ENCODE measurements at regions not wholly inside any gene's neighbourhood (a gene's known extent, or its start where the extent isn't known, plus 50 kb on each side); places are given as distances from the start of the nearest gene placed in this dataset.

DNA sequence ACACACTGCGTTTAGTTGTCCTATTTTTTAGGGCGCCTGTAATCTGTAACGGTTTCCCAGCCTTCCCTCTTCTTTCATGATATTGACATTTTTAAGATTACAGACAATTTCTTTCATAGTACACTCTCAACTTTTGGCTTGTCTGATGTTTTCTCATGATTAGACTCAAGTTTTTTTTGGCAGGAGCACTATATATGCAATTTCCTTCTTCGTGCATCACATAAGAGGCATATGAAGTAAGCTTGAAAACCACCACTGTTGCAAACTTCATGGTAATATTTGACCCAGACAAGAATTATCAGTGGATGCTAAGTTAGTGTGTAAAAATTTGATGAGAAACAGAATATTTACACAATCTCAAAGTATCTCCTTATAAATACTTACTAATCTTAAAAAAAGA, 119.2 kb upstream of the CMC1 start:
- Histone ChIP-seq H3K27ac (no peak overlapping the region), H3K4me1 (no peaks in the 10 kb centered on the region), H3K4me3 (no peak overlapping the region), H3K36me3 (no peaks in the 10 kb centered on the region), H3K27me3 (no peaks in the 10 kb centered on the region), H3K9me3 (no peaks in the 10 kb centered on the region)
- DNase-seq: no peak
- intact Hi-C loops (cut with DNase I; ENCODE audit: low total_unique reads) (no loop called here), in situ Hi-C loops (cut with MboI; ENCODE audit: low sequenced_read_pairs in 4 of 4) (no loop called here)
- no peak for ATAC-seq
- no peak for TF ChIP-seq POLR2A (IDR thresholded peaks at IDR 0.05)
- TF ChIP-seq, protein P1, sequence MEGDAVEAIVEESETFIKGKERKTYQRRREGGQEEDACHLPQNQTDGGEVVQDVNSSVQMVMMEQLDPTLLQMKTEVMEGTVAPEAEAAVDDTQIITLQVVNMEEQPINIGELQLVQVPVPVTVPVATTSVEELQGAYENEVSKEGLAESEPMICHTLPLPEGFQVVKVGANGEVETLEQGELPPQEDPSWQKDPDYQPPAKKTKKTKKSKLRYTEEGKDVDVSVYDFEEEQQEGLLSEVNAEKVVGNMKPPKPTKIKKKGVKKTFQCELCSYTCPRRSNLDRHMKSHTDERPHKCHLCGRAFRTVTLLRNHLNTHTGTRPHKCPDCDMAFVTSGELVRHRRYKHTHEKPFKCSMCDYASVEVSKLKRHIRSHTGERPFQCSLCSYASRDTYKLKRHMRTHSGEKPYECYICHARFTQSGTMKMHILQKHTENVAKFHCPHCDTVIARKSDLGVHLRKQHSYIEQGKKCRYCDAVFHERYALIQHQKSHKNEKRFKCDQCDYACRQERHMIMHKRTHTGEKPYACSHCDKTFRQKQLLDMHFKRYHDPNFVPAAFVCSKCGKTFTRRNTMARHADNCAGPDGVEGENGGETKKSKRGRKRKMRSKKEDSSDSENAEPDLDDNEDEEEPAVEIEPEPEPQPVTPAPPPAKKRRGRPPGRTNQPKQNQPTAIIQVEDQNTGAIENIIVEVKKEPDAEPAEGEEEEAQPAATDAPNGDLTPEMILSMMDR (IDR thresholded peaks at IDR 0.05 in 4 of 5, conservative IDR thresholded peaks at IDR 0.05 in 1 of 5): no peak

DNA sequence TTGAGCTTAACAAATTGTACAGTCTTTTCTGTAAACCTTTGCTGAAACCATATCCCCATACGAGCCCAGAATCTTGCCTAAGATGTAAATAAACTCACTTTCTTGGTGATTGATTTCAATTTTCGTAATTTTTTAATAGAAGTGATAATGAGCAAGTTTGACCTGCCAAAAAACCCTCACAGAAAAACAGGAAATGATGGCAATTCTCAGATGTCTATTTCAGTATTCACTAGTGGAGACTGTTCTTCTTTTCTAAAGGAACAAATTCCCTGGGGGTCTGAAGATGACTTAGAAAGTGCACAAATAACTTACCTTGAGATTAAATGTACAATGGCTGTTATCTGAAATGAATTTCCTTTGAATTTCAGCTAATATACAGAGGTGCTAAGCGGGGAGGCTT, 116.5 kb upstream of the CMC1 start:
- no peak for ATAC-seq
- Histone ChIP-seq H3K36me3 (no peaks in the 10 kb centered on the region), H3K4me3 (no peak overlapping the region), H3K27ac (no peak overlapping the region), H3K4me1 (no peaks in the 10 kb centered on the region), H3K9me3 (no peaks in the 10 kb centered on the region), H3K27me3 (no peaks in the 10 kb centered on the region)
- TF ChIP-seq, protein P1 (IDR thresholded peaks at IDR 0.05 in 4 of 5, conservative IDR thresholded peaks at IDR 0.05 in 1 of 5): no peak
- no peak for TF ChIP-seq POLR2A (IDR thresholded peaks at IDR 0.05)
- intact Hi-C loops (cut with DNase I; ENCODE audit: low total_unique reads): no loop called here
- no peak for DNase-seq
- in situ Hi-C loops (cut with MboI; ENCODE audit: low sequenced_read_pairs in 4 of 4): no loop called here

DNA sequence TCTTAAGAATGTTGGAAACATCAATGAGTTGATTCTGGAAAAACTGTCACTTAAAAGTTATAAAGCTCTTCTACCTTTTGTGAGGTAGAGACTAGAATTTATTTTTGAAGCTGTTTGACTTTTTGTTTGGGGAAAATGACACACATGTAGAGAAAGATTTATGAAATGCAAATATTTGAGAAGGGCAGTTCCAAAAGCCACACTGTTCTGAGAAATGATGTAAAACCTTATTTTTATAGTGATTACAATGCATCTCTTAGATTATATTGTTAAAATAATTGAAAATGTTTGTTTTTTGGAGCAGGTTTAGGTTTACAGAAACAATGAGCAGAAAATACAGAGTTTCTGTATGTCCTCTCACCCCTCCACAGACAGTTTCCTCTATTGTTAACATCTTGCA, 116.1 kb upstream of the CMC1 start:
- Histone ChIP-seq H3K4me3 (no peak overlapping the region), H3K27ac (no peak overlapping the region), H3K4me1 (no peaks in the 10 kb centered on the region), H3K9me3 (no peaks in the 10 kb centered on the region), H3K36me3 (no peaks in the 10 kb centered on the region), H3K27me3 (no peaks in the 10 kb centered on the region)
- ATAC-seq (no peak), DNase-seq (no peak)
- intact Hi-C loops (cut with DNase I; ENCODE audit: low total_unique reads) (no loop called here), in situ Hi-C loops (cut with MboI; ENCODE audit: low sequenced_read_pairs in 4 of 4) (no loop called here)
- TF ChIP-seq, protein P1 (IDR thresholded peaks at IDR 0.05 in 4 of 5, conservative IDR thresholded peaks at IDR 0.05 in 1 of 5): no peak
- TF ChIP-seq POLR2A (IDR thresholded peaks at IDR 0.05): no peak

DNA sequence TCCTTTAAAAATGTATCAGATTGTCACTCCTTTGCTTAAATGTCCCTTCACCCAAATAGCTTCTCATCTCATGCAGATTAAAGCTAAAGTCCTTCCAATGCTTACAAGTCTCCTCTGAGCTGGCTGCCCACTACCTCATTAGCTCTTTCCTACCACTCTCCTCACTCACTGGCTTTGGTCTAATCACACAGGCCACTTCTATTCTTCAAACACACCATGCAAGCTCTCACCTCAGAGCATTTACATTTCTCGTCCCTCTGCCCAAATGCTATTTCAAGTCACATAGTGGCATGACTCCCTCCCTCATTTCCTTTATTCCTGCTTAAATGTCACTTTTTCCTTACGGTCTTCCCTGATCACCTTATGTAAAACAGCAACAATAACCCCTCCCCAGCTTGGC, 110.6 kb upstream of the CMC1 start:
- H3K9me3 ChIP-seq: no peaks in the 10 kb centered on the region
- no peaks in the 10 kb centered on the region for H3K27me3 ChIP-seq
- intact Hi-C loops (cut with DNase I; ENCODE audit: low total_unique reads): no loop called here
- H3K27ac ChIP-seq: no peak overlapping the region
- H3K4me1 ChIP-seq: no peaks in the 10 kb centered on the region
- ATAC-seq (no peak), DNase-seq (no peak)
- H3K36me3 ChIP-seq: no peaks in the 10 kb centered on the region
- in situ Hi-C loops (cut with MboI; ENCODE audit: low sequenced_read_pairs in 4 of 4): no loop called here
- no peak overlapping the region for H3K4me3 ChIP-seq
- TF ChIP-seq, protein P1 (IDR thresholded peaks at IDR 0.05 in 4 of 5, conservative IDR thresholded peaks at IDR 0.05 in 1 of 5): no peak
- no peak for TF ChIP-seq POLR2A (IDR thresholded peaks at IDR 0.05)

DNA sequence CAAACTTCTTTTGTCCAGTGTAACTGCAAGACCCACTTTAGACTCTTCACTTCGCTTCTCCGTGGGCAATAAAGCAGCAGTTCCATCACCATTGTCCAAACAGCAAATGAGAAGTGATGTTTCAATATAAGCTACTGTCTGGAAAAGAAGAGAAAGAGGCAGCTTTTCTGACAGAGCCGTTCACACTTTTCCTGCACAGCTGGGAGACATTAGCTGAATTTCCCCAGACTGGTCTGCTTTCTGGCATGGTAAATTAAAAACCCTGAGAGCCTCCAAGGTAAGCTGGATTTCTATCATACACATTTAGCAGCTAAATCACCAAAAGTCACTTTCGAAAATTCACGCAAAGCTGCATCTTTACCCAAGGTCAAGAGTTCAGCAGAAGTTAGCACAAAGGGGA, 108.5 kb upstream of the CMC1 start:
- DNase-seq (no peak), ATAC-seq (no peak)
- Histone ChIP-seq H3K27ac (no peak overlapping the region), H3K4me3 (no peak overlapping the region), H3K4me1 (no peaks in the 10 kb centered on the region), H3K36me3 (no peaks in the 10 kb centered on the region), H3K9me3 (no peaks in the 10 kb centered on the region), H3K27me3 (no peaks in the 10 kb centered on the region)
- in situ Hi-C loops (cut with MboI; ENCODE audit: low sequenced_read_pairs in 4 of 4): no loop called here
- TF ChIP-seq, protein P1 (IDR thresholded peaks at IDR 0.05 in 4 of 5, conservative IDR thresholded peaks at IDR 0.05 in 1 of 5): no peak
- intact Hi-C loops (cut with DNase I; ENCODE audit: low total_unique reads): no loop called here

Data from gastrocnemius medialis (tissue), 4 donors.